ENCODE measurements at regions not wholly inside any gene's neighbourhood (a gene's known extent, or its start where the extent isn't known, plus 50 kb on each side); places are given as distances from the start of the nearest gene placed in this dataset.
A peak's percentile ranks its signal among the peaks of the same experiment; 100 is the strongest.

- Histone ChIP-seq H3K36me3 (replicated peaks in 1 of 2; ENCODE audit: control insufficient read depth in 2 of 2, insufficient read depth in 2 of 2, low read length in 2 of 2) (no peaks in the 10 kb centered on the region), H2BK120ac (ENCODE audit: low read depth, low read length) (no peak overlapping the region), H2BK15ac (ENCODE audit: low read length) (no peak overlapping the region), H2BK12ac (ENCODE audit: low read length) (no peak overlapping the region), H2BK5ac (ENCODE audit: low read length) (no peak overlapping the region), H3K9ac (ENCODE audit: low read depth, low read length, poor library complexity) (no peak overlapping the region), H4K91ac (ENCODE audit: low read depth, low read length, poor library complexity) (no peak overlapping the region), H2AFZ (ENCODE audit: low read length) (no peak overlapping the region), H3K23ac (ENCODE audit: low read depth, low read length, poor library complexity) (no peak overlapping the region), H3K9me3 (replicated peaks in 1 of 2; ENCODE audit: control insufficient read depth in 2 of 2, insufficient read depth in 1 of 2, low read depth in 1 of 2, low read length in 2 of 2) (peaks cover 0 to 1% of the 10 kb centered on the region in 2 donors), H4K8ac (ENCODE audit: low read depth, low read length) (no peak overlapping the region), H3K18ac (ENCODE audit: low read length) (peak overlapping the region; percentile 55), H3K4me1 (ENCODE audit: control insufficient read depth in 2 of 2, insufficient read depth in 1 of 2, low read depth in 1 of 2, low read length in 2 of 2) (no peaks in the 10 kb centered on the region), H3K79me1 (ENCODE audit: low read depth, low read length) (no peaks in the 10 kb centered on the region), H3K14ac (ENCODE audit: low read length) (no peak overlapping the region), H3K27me3 (ENCODE audit: control insufficient read depth in 3 of 3, insufficient read depth in 3 of 3, low read depth in 1 of 3, low read length in 3 of 3) (no peaks in the 10 kb centered on the region), H2AK5ac (ENCODE audit: low read depth, low read length) (no peak overlapping the region), H3K4me3 (ENCODE audit: low read length in 2 of 2) (no peak overlapping the region), H3K4me2 (ENCODE audit: insufficient read depth, low read length, poor library complexity, severe bottlenecking) (no peak overlapping the region), H3K27ac (replicated peaks; ENCODE audit: low read length) (no peak overlapping the region), H3K4ac (ENCODE audit: low read length) (peak overlapping the region; percentile 24)
- no CpG with 5 or more reads among the region's 6 CpGs for WGBS, 2 donors (ENCODE audit: extremely low coverage in 2 of 2, insufficient read length in 2 of 2, insufficient replicate concordance in 1 of 2)
- DNase-seq (ENCODE audit: low spot score): no peak
Observed at GRCh38 chr22:49503896-49504521, 323.7 kb downstream of the BRD1 start.

GRCh38 chr22:49503321-49503720 lies 324.4 kb downstream of the BRD1 start:
- Histone ChIP-seq H3K18ac (ENCODE audit: low read length) (no peak overlapping the region), H3K4me2 (ENCODE audit: insufficient read depth, low read length, poor library complexity, severe bottlenecking) (no peak overlapping the region), H2BK12ac (ENCODE audit: low read length) (no peak overlapping the region), H4K91ac (ENCODE audit: low read depth, low read length, poor library complexity) (no peak overlapping the region), H2BK120ac (ENCODE audit: low read depth, low read length) (no peak overlapping the region), H3K14ac (ENCODE audit: low read length) (no peak overlapping the region), H3K27me3 (ENCODE audit: control insufficient read depth in 3 of 3, insufficient read depth in 3 of 3, low read depth in 1 of 3, low read length in 3 of 3) (no peaks in the 10 kb centered on the region), H3K27ac (replicated peaks; ENCODE audit: low read length) (no peak overlapping the region), H2AFZ (ENCODE audit: low read length) (no peak overlapping the region), H2AK5ac (ENCODE audit: low read depth, low read length) (no peak overlapping the region), H2BK15ac (ENCODE audit: low read length) (no peak overlapping the region), H3K4ac (ENCODE audit: low read length) (no peak overlapping the region), H2BK5ac (ENCODE audit: low read length) (no peak overlapping the region), H3K9ac (ENCODE audit: low read depth, low read length, poor library complexity) (no peak overlapping the region), H3K4me1 (ENCODE audit: control insufficient read depth in 2 of 2, insufficient read depth in 1 of 2, low read depth in 1 of 2, low read length in 2 of 2) (no peaks in the 10 kb centered on the region), H3K23ac (ENCODE audit: low read depth, low read length, poor library complexity) (no peak overlapping the region), H3K79me1 (ENCODE audit: low read depth, low read length) (no peaks in the 10 kb centered on the region), H3K36me3 (replicated peaks in 1 of 2; ENCODE audit: control insufficient read depth in 2 of 2, insufficient read depth in 2 of 2, low read length in 2 of 2) (no peaks in the 10 kb centered on the region), H3K9me3 (replicated peaks in 1 of 2; ENCODE audit: control insufficient read depth in 2 of 2, insufficient read depth in 1 of 2, low read depth in 1 of 2, low read length in 2 of 2) (peaks cover 0 to 1% of the 10 kb centered on the region in 2 donors), H4K8ac (ENCODE audit: low read depth, low read length) (no peak overlapping the region), H3K4me3 (ENCODE audit: low read length in 2 of 2) (no peak overlapping the region)
- no peak for DNase-seq (ENCODE audit: low spot score)
- no CpG with 5 or more reads among the region's 1 CpG for WGBS, 2 donors (ENCODE audit: extremely low coverage in 2 of 2, insufficient read length in 2 of 2, insufficient replicate concordance in 1 of 2)

- Histone ChIP-seq H2BK5ac (ENCODE audit: low read length) (no peak overlapping the region), H3K23ac (ENCODE audit: low read depth, low read length, poor library complexity) (no peak overlapping the region), H3K9me3 (replicated peaks in 1 of 2; ENCODE audit: control insufficient read depth in 2 of 2, insufficient read depth in 1 of 2, low read depth in 1 of 2, low read length in 2 of 2) (peaks cover 0 to 1% of the 10 kb centered on the region in 2 donors), H2BK15ac (ENCODE audit: low read length) (no peak overlapping the region), H3K36me3 (replicated peaks in 1 of 2; ENCODE audit: control insufficient read depth in 2 of 2, insufficient read depth in 2 of 2, low read length in 2 of 2) (no peaks in the 10 kb centered on the region), H2AK5ac (ENCODE audit: low read depth, low read length) (no peak overlapping the region), H2BK12ac (ENCODE audit: low read length) (no peak overlapping the region), H4K91ac (ENCODE audit: low read depth, low read length, poor library complexity) (no peak overlapping the region), H3K27ac (replicated peaks; ENCODE audit: low read length) (no peak overlapping the region), H3K14ac (ENCODE audit: low read length) (no peak overlapping the region), H3K4me1 (ENCODE audit: control insufficient read depth in 2 of 2, insufficient read depth in 1 of 2, low read depth in 1 of 2, low read length in 2 of 2) (no peaks in the 10 kb centered on the region), H3K18ac (ENCODE audit: low read length) (no peak overlapping the region), H3K4ac (ENCODE audit: low read length) (no peak overlapping the region), H2AFZ (ENCODE audit: low read length) (no peak overlapping the region), H3K79me1 (ENCODE audit: low read depth, low read length) (no peaks in the 10 kb centered on the region), H3K27me3 (ENCODE audit: control insufficient read depth in 3 of 3, insufficient read depth in 3 of 3, low read depth in 1 of 3, low read length in 3 of 3) (no peaks in the 10 kb centered on the region), H3K9ac (ENCODE audit: low read depth, low read length, poor library complexity) (no peak overlapping the region), H3K4me2 (ENCODE audit: insufficient read depth, low read length, poor library complexity, severe bottlenecking) (no peak overlapping the region), H2BK120ac (ENCODE audit: low read depth, low read length) (no peak overlapping the region), H3K4me3 (ENCODE audit: low read length in 2 of 2) (no peak overlapping the region), H4K8ac (ENCODE audit: low read depth, low read length) (no peak overlapping the region)
- no CpG with 5 or more reads among the region's 13 CpGs for WGBS, 2 donors (ENCODE audit: extremely low coverage in 2 of 2, insufficient read length in 2 of 2, insufficient replicate concordance in 1 of 2)
- DNase-seq (ENCODE audit: low spot score): no peak
Observed at GRCh38 chr22:49502126-49502826, 325.4 kb downstream of the BRD1 start.

- H4K8ac ChIP-seq (ENCODE audit: low read depth, low read length): no peak overlapping the region
- no peaks in the 10 kb centered on the region for H3K4me1 ChIP-seq (ENCODE audit: control insufficient read depth in 2 of 2, insufficient read depth in 1 of 2, low read depth in 1 of 2, low read length in 2 of 2)
- no peaks in the 10 kb centered on the region for H3K79me1 ChIP-seq (ENCODE audit: low read depth, low read length)
- H3K36me3 ChIP-seq (replicated peaks in 1 of 2; ENCODE audit: control insufficient read depth in 2 of 2, insufficient read depth in 2 of 2, low read length in 2 of 2): no peaks in the 10 kb centered on the region
- H3K4me3 ChIP-seq (ENCODE audit: low read length in 2 of 2): no peak overlapping the region
- no peak overlapping the region for H3K14ac ChIP-seq (ENCODE audit: low read length)
- H2AFZ ChIP-seq (ENCODE audit: low read length): no peak overlapping the region
- H3K4ac ChIP-seq (ENCODE audit: low read length): no peak overlapping the region
- no peak overlapping the region for H3K4me2 ChIP-seq (ENCODE audit: insufficient read depth, low read length, poor library complexity, severe bottlenecking)
- no peak overlapping the region for H2BK12ac ChIP-seq (ENCODE audit: low read length)
- H2BK120ac ChIP-seq (ENCODE audit: low read depth, low read length): no peak overlapping the region
- no peak overlapping the region for H3K27ac ChIP-seq (replicated peaks; ENCODE audit: low read length)
- DNase-seq (ENCODE audit: low spot score): no peak
- no peak overlapping the region for H3K23ac ChIP-seq (ENCODE audit: low read depth, low read length, poor library complexity)
- H2BK5ac ChIP-seq (ENCODE audit: low read length): no peak overlapping the region
- no peak overlapping the region for H2BK15ac ChIP-seq (ENCODE audit: low read length)
- H4K91ac ChIP-seq (ENCODE audit: low read depth, low read length, poor library complexity): no peak overlapping the region
- H3K9ac ChIP-seq (ENCODE audit: low read depth, low read length, poor library complexity): peak overlapping the region; percentile 9
- H3K18ac ChIP-seq (ENCODE audit: low read length): no peak overlapping the region
- H3K9me3 ChIP-seq (replicated peaks in 1 of 2; ENCODE audit: control insufficient read depth in 2 of 2, insufficient read depth in 1 of 2, low read depth in 1 of 2, low read length in 2 of 2): peaks cover 0 to 1% of the 10 kb centered on the region in 2 donors
- no peaks in the 10 kb centered on the region for H3K27me3 ChIP-seq (ENCODE audit: control insufficient read depth in 3 of 3, insufficient read depth in 3 of 3, low read depth in 1 of 3, low read length in 3 of 3)
- no CpG with 5 or more reads among the region's 2 CpGs for WGBS, 2 donors (ENCODE audit: extremely low coverage in 2 of 2, insufficient read length in 2 of 2, insufficient replicate concordance in 1 of 2)
- no peak overlapping the region for H2AK5ac ChIP-seq (ENCODE audit: low read depth, low read length)
Observed at GRCh38 chr22:49500942-49501395, 326.7 kb downstream of the BRD1 start.
